Left kidney (tissue), 1 donor: ENCODE measurements at regions not wholly inside any gene's neighbourhood (a gene's known extent, or its start where the extent isn't known, plus 50 kb on each side); places are given as distances from the start of the nearest gene placed in this dataset.
"Not testable (repeated sequence)": the region's sequence is repeated elsewhere in the genome, so short reads cannot be mapped to it uniquely, and the experiment has no call there.

Experiments used
- DNase-seq: peaks from one replicate; pipeline ENCODE4 v3.0.0-alpha.2; 2013

GRCh38 chrX:39676434-39676833 is 421.3 kb downstream of the BCOR start:
- no peak for DNase-seq

- DNase-seq: no peak
Observed at GRCh38 chrX:39677585-39677977, 420.2 kb downstream of the BCOR start.

GRCh38 chrX:39677978-39678791 is 419.6 kb downstream of the BCOR start:
- no peak for DNase-seq

GRCh38 chrX:39678914-39679313 is 418.8 kb downstream of the BCOR start:
- DNase-seq: no peak

- no peak for DNase-seq
Observed at GRCh38 chrX:39679497-39680157, 418.1 kb downstream of the BCOR start.

GRCh38 chrX:39681885-39682284 is 415.9 kb downstream of the BCOR start:
- DNase-seq: no peak

GRCh38 chrX:39682778-39683177 is 415.0 kb downstream of the BCOR start:
- DNase-seq: no peak

GRCh38 chrX:39688219-39688575 is 409.6 kb downstream of the BCOR start:
- no peak for DNase-seq

GRCh38 chrX:39688576-39689375 is 409.0 kb downstream of the BCOR start:
- peak; percentile 61 for DNase-seq

- DNase-seq: no peak
Observed at GRCh38 chrX:39689376-39690104, 408.2 kb downstream of the BCOR start.

- DNase-seq: no peak
Observed at GRCh38 chrX:39690541-39691415, 407.0 kb downstream of the BCOR start.

GRCh38 chrX:39691724-39692123 is 406.0 kb downstream of the BCOR start:
- DNase-seq: no peak

- no peak for DNase-seq
Observed at GRCh38 chrX:39692796-39693195, 405.0 kb downstream of the BCOR start.

- DNase-seq: no peak
Observed at GRCh38 chrX:39693298-39693697, 404.5 kb downstream of the BCOR start.

GRCh38 chrX:39702636-39703035 is 395.1 kb downstream of the BCOR start:
- DNase-seq: not testable (repeated sequence)

GRCh38 chrX:39703307-39703706 is 394.5 kb downstream of the BCOR start:
- DNase-seq: no peak

GRCh38 chrX:39704590-39704989 is 393.2 kb downstream of the BCOR start:
- no peak for DNase-seq

GRCh38 chrX:39705290-39705689 is 392.5 kb downstream of the BCOR start:
- no peak for DNase-seq

GRCh38 chrX:39709364-39709763 is 388.4 kb downstream of the BCOR start:
- no peak for DNase-seq

- no peak for DNase-seq
Observed at GRCh38 chrX:39709812-39710211, 387.9 kb downstream of the BCOR start.

GRCh38 chrX:39710776-39711175 is 387.0 kb downstream of the BCOR start:
- no peak for DNase-seq
